CD14-positive monocyte (primary cell): ENCODE measurements at regions not wholly inside any gene's neighbourhood (a gene's known extent, or its start where the extent isn't known, plus 50 kb on each side); places are given as distances from the start of the nearest gene placed in this dataset.

ENCODE experiments used
- DNase-seq, 3 donors: peaks; one replicate each; pipeline ENCODE4 v3.0.0-alpha.2; 2011 to 2022
- H2AFZ ChIP-seq: 2 replicates; pipeline ENCODE4 v1.6.0; 2012; ENCODE audit warnings: mild to moderate bottlenecking, low read depth, low read length, inconsistent platforms; ENCODE audit not compliant: insufficient read depth, poor library complexity, severe bottlenecking
- H3K27ac ChIP-seq, 2 donors: 1 replicate in 1 of 2; 2 replicates in 1 of 2; pipeline ENCODE4 v1.5.1; 2012 to 2013; ENCODE audit warnings: low read length in 2 of 2, control low read depth in 1 of 2, inconsistent platforms in 1 of 2, low read depth in 1 of 2, mild to moderate bottlenecking in 1 of 2
- H3K27me3 ChIP-seq, 2 donors: one replicate each; pipeline versions ENCODE4 v1.6.0 to v1.6.1; 2011 to 2013; ENCODE audit warnings: low read length in 2 of 2; ENCODE audit not compliant: control insufficient read depth in 2 of 2, insufficient read depth in 2 of 2
- H3K36me3 ChIP-seq, 2 donors: replicated peaks in 1 of 2; 1 replicate in 1 of 2; 2 replicates in 1 of 2; pipeline versions ENCODE4 v1.5.1 to v1.6.1; 2012 to 2013; ENCODE audit warnings: low read length in 2 of 2, control low read depth in 1 of 2, inconsistent platforms in 1 of 2, mild to moderate bottlenecking in 1 of 2; ENCODE audit not compliant: insufficient read depth in 2 of 2, control insufficient read depth in 1 of 2
- H3K4me1 ChIP-seq, 2 donors: 1 replicate in 1 of 2; 2 replicates in 1 of 2; pipeline versions ENCODE4 v1.5.1 to v1.6.1; 2012 to 2013; ENCODE audit warnings: low read length in 2 of 2, control low read depth in 1 of 2, inconsistent platforms in 1 of 2, mild to moderate bottlenecking in 1 of 2, moderate library complexity in 1 of 2; ENCODE audit not compliant: insufficient read depth in 2 of 2, control insufficient read depth in 1 of 2
- H3K4me2 ChIP-seq: replicated peaks from 2 replicates; pipeline ENCODE3; 2012; ENCODE audit warnings: low read length, moderate library complexity, mild to moderate bottlenecking; ENCODE audit not compliant: poor library complexity, severe bottlenecking; ENCODE audit errors: extremely low read depth
- H3K4me3 ChIP-seq, 3 experiments: fragments of 200-600 bp in 1 of 3; sonication (generic) in 1 of 3; replicated peaks in 1 of 3; 1 replicate in 2 of 3; 2 replicates in 1 of 3; pipeline ENCODE4 v1.5.1; 2011 to 2013; ENCODE audit warnings: low read length in 3 of 3, mild to moderate bottlenecking in 3 of 3, control low read depth in 2 of 3, low read depth in 2 of 3, inconsistent platforms in 1 of 3, moderate library complexity in 1 of 3
- H3K79me2 ChIP-seq: 2 replicates; pipeline ENCODE4 v1.6.0; 2012; ENCODE audit warnings: mild to moderate bottlenecking, control low read depth, inconsistent platforms, low read length, moderate library complexity; ENCODE audit not compliant: insufficient read depth
- H3K9ac ChIP-seq: 2 replicates; pipeline ENCODE4 v1.6.0; 2017; ENCODE audit warnings: low read length, mild to moderate bottlenecking; ENCODE audit not compliant: insufficient read depth, poor library complexity, severe bottlenecking
- H3K9me3 ChIP-seq, 2 donors: replicated peaks in 1 of 2; 1 replicate in 1 of 2; 2 replicates in 1 of 2; pipeline versions ENCODE4 v1.5.1 to v1.6.1; 2012 to 2013; ENCODE audit warnings: low read length in 2 of 2, control low read depth in 1 of 2; ENCODE audit not compliant: control insufficient read depth in 1 of 2, insufficient read depth in 1 of 2
- H4K20me1 ChIP-seq: 2 replicates; pipeline ENCODE4 v1.6.0; 2012; ENCODE audit warnings: mild to moderate bottlenecking, low read length, control low read depth, moderate library complexity; ENCODE audit not compliant: insufficient read depth
- H3K27ac Mint-ChIP-seq, 7 donors: one replicate each; pipeline ENCODE4 v1.8.0; 2020; ENCODE audit warnings: mild to moderate bottlenecking in 7 of 7, mixed read lengths in 7 of 7, moderate library complexity in 6 of 7, inconsistent platforms in 2 of 7
- H3K27me3 Mint-ChIP-seq, 3 donors: one replicate each; pipeline ENCODE4 v1.8.0; 2021 to 2022; ENCODE audit warnings: low read depth in 3 of 3, mild to moderate bottlenecking in 3 of 3, mixed read lengths in 3 of 3, moderate library complexity in 3 of 3, inconsistent platforms in 1 of 3
- H3K36me3 Mint-ChIP-seq, 2 donors: one replicate each; pipeline ENCODE4 v1.8.0; 2020; ENCODE audit warnings: mixed read lengths in 2 of 2, inconsistent platforms in 1 of 2, mild to moderate bottlenecking in 1 of 2
- H3K4me1 Mint-ChIP-seq: one replicate; pipeline ENCODE4 v1.8.0; 2020; ENCODE audit warnings: mild to moderate bottlenecking, mixed read lengths
- H3K4me3 Mint-ChIP-seq, 2 donors: one replicate each; pipeline ENCODE4 v1.8.0; 2020; ENCODE audit warnings: mild to moderate bottlenecking in 2 of 2, mixed read lengths in 2 of 2, moderate library complexity in 1 of 2
- H3K9me3 Mint-ChIP-seq, 7 donors: one replicate each; pipeline ENCODE4 v1.8.0; 2020 to 2022; ENCODE audit warnings: mixed read lengths in 7 of 7, mild to moderate bottlenecking in 6 of 7, moderate library complexity in 6 of 7, inconsistent platforms in 2 of 7
- WGBS: methylation state at CpG from one replicate; pipeline ENCODE4 v1.1.5; 2013; ENCODE audit warnings: missing lambda C conversion rate; ENCODE audit not compliant: insufficient coverage; 5-methylcytosine and 5-hydroxymethylcytosine counted together
- intact Hi-C, 2 donors: fragments of 100-400 bp; cut with micrococcal nuclease; formaldehyde crosslinking; loops; one replicate each; pipeline versions ENCODE4 v1.15.0 to v1.15.1; 2023
- TF ChIP-seq, protein P1 (sequence below): fragments of 200-600 bp; IDR thresholded peaks from one replicate; pipeline ENCODE4 v1.8.0; 2022; ENCODE audit warnings: antibody characterized with exemption, mild to moderate bottlenecking

DNA sequence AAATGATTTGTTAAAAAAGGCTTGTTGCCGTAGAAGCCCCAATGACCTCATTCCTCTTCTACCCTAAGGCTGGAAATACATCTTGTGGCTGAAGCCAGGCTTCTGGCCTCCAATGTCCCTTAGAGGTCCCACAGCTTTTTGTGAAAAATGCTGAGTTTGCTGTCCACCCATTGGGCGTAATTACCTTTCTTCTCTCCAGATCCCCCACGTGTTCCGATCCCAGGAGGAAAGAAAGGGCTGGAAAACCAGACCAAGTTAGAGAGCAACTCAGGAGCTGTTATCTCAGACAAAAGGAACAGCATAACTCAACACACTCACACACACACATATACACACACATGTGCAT lies 154.2 kb downstream of the MIAT start:
- 100% methylated on average over 3 of the region's 4 CpGs for WGBS
- no peak for DNase-seq
- Histone ChIP-seq H3K36me3 (no peaks in the 10 kb centered on the region), H3K4me2 (no peak overlapping the region), H3K9me3 (no peaks in the 10 kb centered on the region), H3K9ac (no peak overlapping the region), H3K79me2 (no peaks in the 10 kb centered on the region), H3K27me3 (no peaks in the 10 kb centered on the region), H3K4me3 (no peak overlapping the region), H2AFZ (no peak overlapping the region), H3K4me1 (no peaks in the 10 kb centered on the region), H3K27ac (no peak overlapping the region), H4K20me1 (no peaks in the 10 kb centered on the region)
- Mint-ChIP-seq H3K27me3 (peaks cover 0 to 2% (median 1%) of the 10 kb centered on the region in 3 donors), H3K9me3 (peaks cover 0 to 5% (median 1%) of the 10 kb centered on the region in 7 donors), H3K27ac (no peak overlapping the region), H3K4me1 (no peaks in the 10 kb centered on the region), H3K4me3 (no peak overlapping the region), H3K36me3 (no peaks in the 10 kb centered on the region)
- intact Hi-C loops, result no loop called here
- TF ChIP-seq, protein P1, sequence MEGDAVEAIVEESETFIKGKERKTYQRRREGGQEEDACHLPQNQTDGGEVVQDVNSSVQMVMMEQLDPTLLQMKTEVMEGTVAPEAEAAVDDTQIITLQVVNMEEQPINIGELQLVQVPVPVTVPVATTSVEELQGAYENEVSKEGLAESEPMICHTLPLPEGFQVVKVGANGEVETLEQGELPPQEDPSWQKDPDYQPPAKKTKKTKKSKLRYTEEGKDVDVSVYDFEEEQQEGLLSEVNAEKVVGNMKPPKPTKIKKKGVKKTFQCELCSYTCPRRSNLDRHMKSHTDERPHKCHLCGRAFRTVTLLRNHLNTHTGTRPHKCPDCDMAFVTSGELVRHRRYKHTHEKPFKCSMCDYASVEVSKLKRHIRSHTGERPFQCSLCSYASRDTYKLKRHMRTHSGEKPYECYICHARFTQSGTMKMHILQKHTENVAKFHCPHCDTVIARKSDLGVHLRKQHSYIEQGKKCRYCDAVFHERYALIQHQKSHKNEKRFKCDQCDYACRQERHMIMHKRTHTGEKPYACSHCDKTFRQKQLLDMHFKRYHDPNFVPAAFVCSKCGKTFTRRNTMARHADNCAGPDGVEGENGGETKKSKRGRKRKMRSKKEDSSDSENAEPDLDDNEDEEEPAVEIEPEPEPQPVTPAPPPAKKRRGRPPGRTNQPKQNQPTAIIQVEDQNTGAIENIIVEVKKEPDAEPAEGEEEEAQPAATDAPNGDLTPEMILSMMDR, result no peak

DNA sequence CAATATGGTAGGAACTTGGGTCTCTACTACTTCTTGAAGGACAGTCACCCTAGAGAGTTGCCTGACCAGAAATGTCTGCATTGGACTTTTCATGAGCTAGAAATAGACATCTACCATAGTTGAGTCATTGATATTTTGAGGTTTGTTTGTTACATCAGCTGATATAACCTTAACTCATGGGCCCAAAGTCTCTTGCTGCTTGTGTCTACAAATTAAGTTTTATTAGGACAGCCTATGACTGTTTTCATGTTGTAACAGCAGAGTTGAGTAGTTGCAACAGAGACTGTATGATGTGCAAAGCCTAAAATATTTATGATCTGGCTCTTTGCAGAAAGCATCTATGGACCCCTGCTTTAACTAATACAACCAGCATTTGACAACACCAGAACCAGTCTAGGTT lies 155.3 kb downstream of the MIAT start:
- Histone ChIP-seq H3K4me3 (no peak overlapping the region), H3K4me1 (no peaks in the 10 kb centered on the region), H3K27me3 (no peaks in the 10 kb centered on the region), H2AFZ (no peak overlapping the region), H3K4me2 (no peak overlapping the region), H4K20me1 (no peaks in the 10 kb centered on the region), H3K27ac (no peak overlapping the region), H3K9ac (no peak overlapping the region), H3K36me3 (no peaks in the 10 kb centered on the region), H3K9me3 (peaks cover 0 to 5% of the 10 kb centered on the region in 2 donors), H3K79me2 (no peaks in the 10 kb centered on the region)
- H3K36me3 Mint-ChIP-seq, result no peaks in the 10 kb centered on the region
- H3K4me1 Mint-ChIP-seq, result no peaks in the 10 kb centered on the region
- H3K27ac Mint-ChIP-seq, result peak overlapping the region in 1 of 7 donors; percentile 31
- H3K9me3 Mint-ChIP-seq, result peaks cover 0 to 7% (median 2%) of the 10 kb centered on the region in 7 donors
- H3K4me3 Mint-ChIP-seq, result no peak overlapping the region
- H3K27me3 Mint-ChIP-seq, result peaks cover 1 to 2% (median 2%) of the 10 kb centered on the region in 3 donors
- intact Hi-C loops, result no loop called here
- TF ChIP-seq, protein P1, result no peak
- DNase-seq, result no peak
